Liver (tissue), 8 donors: ENCODE measurements at regions not wholly inside any gene's neighbourhood (a gene's known extent, or its start where the extent isn't known, plus 50 kb on each side); places are given as distances from the start of the nearest gene placed in this dataset.

Experiments used
- DNase-seq: peaks from one replicate; pipeline ENCODE4 v3.0.0-alpha.2; 2017; ENCODE audit warnings: low spot score
- H3K27ac ChIP-seq, 2 donors: one replicate each; pipeline ENCODE4 v1.7.0; 2013; ENCODE audit warnings: inconsistent platforms in 2 of 2, low read length in 2 of 2, control low read depth in 1 of 2, low read depth in 1 of 2, mild to moderate bottlenecking in 1 of 2
- H3K27me3 ChIP-seq, 4 donors: one replicate each; pipeline versions ENCODE4 v1.6.1 to v1.7.0; 2013; ENCODE audit warnings: low read length in 3 of 4, inconsistent platforms in 1 of 4, mild to moderate bottlenecking in 1 of 4, moderate library complexity in 1 of 4; ENCODE audit not compliant: control insufficient read depth in 4 of 4, insufficient read depth in 4 of 4
- H3K36me3 ChIP-seq, 4 donors: one replicate each; pipeline versions ENCODE4 v1.6.1 to v1.7.0; 2013; ENCODE audit warnings: low read length in 3 of 4, mild to moderate bottlenecking in 3 of 4, low read depth in 1 of 4, moderate library complexity in 1 of 4; ENCODE audit not compliant: control insufficient read depth in 4 of 4, insufficient read depth in 3 of 4
- H3K4me1 ChIP-seq, 4 donors: one replicate each; pipeline versions ENCODE4 v1.6.1 to v1.7.0; 2013; ENCODE audit warnings: low read length in 3 of 4, mild to moderate bottlenecking in 3 of 4, moderate library complexity in 1 of 4; ENCODE audit not compliant: control insufficient read depth in 4 of 4, insufficient read depth in 4 of 4
- H3K4me3 ChIP-seq, 3 donors: one replicate each; pipeline versions ENCODE4 v1.6.1 to v1.7.0; 2013; ENCODE audit warnings: low read length in 3 of 3, control low read depth in 1 of 3, low read depth in 1 of 3, mild to moderate bottlenecking in 1 of 3
- H3K9ac ChIP-seq, 2 donors: one replicate each; pipeline ENCODE4 v1.7.0; 2013; ENCODE audit warnings: low read length in 2 of 2, mild to moderate bottlenecking in 2 of 2, moderate library complexity in 2 of 2, control low read depth in 1 of 2, low read depth in 1 of 2
- H3K9me3 ChIP-seq, 4 donors: one replicate each; pipeline versions ENCODE4 v1.6.1 to v1.7.0; 2013; ENCODE audit warnings: low read length in 3 of 4; ENCODE audit not compliant: control insufficient read depth in 4 of 4
- EGR1 ChIP-seq, 2 donors: IDR thresholded peaks; 2 replicates each; pipeline ENCODE4 v1.6.1; 2016 to 2018; ENCODE audit warnings: antibody characterized with exemption in 2 of 2, low read depth in 2 of 2
- FOXA1 ChIP-seq: IDR thresholded peaks from 2 replicates; pipeline ENCODE4 v1.6.1; 2016; ENCODE audit warnings: antibody characterized with exemption
- FOXA2 ChIP-seq: IDR thresholded peaks from 2 replicates; pipeline ENCODE4 v1.6.1; 2016; ENCODE audit warnings: antibody characterized with exemption
- GABPA ChIP-seq, 2 donors: IDR thresholded peaks in 1 of 2; conservative IDR thresholded peaks in 1 of 2; 2 replicates each; pipeline ENCODE4 v1.6.1; 2016; ENCODE audit warnings: antibody characterized with exemption in 2 of 2, mild to moderate bottlenecking in 1 of 2, moderate library complexity in 1 of 2
- HNF4A ChIP-seq, 2 donors: conservative IDR thresholded peaks; 2 replicates each; pipeline ENCODE4 v1.6.1; 2016; ENCODE audit warnings: antibody characterized with exemption in 2 of 2, mild to moderate bottlenecking in 2 of 2
- HNF4G ChIP-seq: IDR thresholded peaks from 2 replicates; pipeline ENCODE4 v1.6.1; 2016; ENCODE audit warnings: antibody characterized with exemption
- JUND ChIP-seq, 2 donors: IDR thresholded peaks; 2 replicates each; pipeline ENCODE4 v1.6.1; 2016; ENCODE audit warnings: antibody characterized with exemption in 2 of 2
- NR2F2 ChIP-seq: IDR thresholded peaks from 2 replicates; pipeline ENCODE4 v1.6.1; 2016; ENCODE audit warnings: antibody characterized with exemption
- SP1 ChIP-seq: IDR thresholded peaks from 2 replicates; pipeline ENCODE4 v1.6.1; 2018; ENCODE audit warnings: antibody characterized with exemption, mild to moderate bottlenecking
- YY1 ChIP-seq: IDR thresholded peaks from 2 replicates; pipeline ENCODE4 v1.6.1; 2016; ENCODE audit warnings: antibody characterized with exemption, mild to moderate bottlenecking
- WGBS: extraction: QIAGEN DNeasy Blood & Tissue Kit; methylation state at CpG from one replicate; pipeline ENCODE4 v1.1.7; 2013; 5-methylcytosine and 5-hydroxymethylcytosine counted together
- TF ChIP-seq, protein P1 (sequence below): IDR thresholded peaks from 2 replicates; pipeline ENCODE4 v1.6.1; 2016; ENCODE audit warnings: antibody characterized with exemption
- TF ChIP-seq, protein P2 (sequence below): IDR thresholded peaks from 2 replicates; pipeline ENCODE4 v1.6.1; 2016; ENCODE audit warnings: antibody characterized with exemption, mild to moderate bottlenecking
- TF ChIP-seq, protein P3 (sequence below): IDR thresholded peaks from 2 replicates; pipeline ENCODE4 v1.6.1; 2016; ENCODE audit warnings: antibody characterized with exemption
- TF ChIP-seq, protein P4 (sequence below): fragments of 150-350 bp; IDR thresholded peaks from 2 replicates; pipeline ENCODE4 v1.5.1; 2017; ENCODE audit warnings: improper control_type of control experiment, low read depth, low read length; ENCODE audit not compliant: missing input control
- donor health status: healthy.
- donor health status: healthy.
- donor health status: healthy.
- donor health status: healthy.
- donor health status: healthy.

- TF ChIP-seq JUND (IDR thresholded peaks at IDR 0.05) (no peak), SP1 (no peak), FOXA1 (no peak), HNF4A (conservative IDR thresholded peaks at IDR 0.05) (no peak)
- TF ChIP-seq, protein P1, sequence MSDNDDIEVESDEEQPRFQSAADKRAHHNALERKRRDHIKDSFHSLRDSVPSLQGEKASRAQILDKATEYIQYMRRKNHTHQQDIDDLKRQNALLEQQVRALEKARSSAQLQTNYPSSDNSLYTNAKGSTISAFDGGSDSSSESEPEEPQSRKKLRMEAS, result no peak
- TF ChIP-seq, protein P2, sequence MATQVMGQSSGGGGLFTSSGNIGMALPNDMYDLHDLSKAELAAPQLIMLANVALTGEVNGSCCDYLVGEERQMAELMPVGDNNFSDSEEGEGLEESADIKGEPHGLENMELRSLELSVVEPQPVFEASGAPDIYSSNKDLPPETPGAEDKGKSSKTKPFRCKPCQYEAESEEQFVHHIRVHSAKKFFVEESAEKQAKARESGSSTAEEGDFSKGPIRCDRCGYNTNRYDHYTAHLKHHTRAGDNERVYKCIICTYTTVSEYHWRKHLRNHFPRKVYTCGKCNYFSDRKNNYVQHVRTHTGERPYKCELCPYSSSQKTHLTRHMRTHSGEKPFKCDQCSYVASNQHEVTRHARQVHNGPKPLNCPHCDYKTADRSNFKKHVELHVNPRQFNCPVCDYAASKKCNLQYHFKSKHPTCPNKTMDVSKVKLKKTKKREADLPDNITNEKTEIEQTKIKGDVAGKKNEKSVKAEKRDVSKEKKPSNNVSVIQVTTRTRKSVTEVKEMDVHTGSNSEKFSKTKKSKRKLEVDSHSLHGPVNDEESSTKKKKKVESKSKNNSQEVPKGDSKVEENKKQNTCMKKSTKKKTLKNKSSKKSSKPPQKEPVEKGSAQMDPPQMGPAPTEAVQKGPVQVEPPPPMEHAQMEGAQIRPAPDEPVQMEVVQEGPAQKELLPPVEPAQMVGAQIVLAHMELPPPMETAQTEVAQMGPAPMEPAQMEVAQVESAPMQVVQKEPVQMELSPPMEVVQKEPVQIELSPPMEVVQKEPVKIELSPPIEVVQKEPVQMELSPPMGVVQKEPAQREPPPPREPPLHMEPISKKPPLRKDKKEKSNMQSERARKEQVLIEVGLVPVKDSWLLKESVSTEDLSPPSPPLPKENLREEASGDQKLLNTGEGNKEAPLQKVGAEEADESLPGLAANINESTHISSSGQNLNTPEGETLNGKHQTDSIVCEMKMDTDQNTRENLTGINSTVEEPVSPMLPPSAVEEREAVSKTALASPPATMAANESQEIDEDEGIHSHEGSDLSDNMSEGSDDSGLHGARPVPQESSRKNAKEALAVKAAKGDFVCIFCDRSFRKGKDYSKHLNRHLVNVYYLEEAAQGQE, result no peak
Measured at GRCh38 chr4:33255507-33255906, 2535.3 kb downstream of the PCDH7 start (continued).

DNA sequence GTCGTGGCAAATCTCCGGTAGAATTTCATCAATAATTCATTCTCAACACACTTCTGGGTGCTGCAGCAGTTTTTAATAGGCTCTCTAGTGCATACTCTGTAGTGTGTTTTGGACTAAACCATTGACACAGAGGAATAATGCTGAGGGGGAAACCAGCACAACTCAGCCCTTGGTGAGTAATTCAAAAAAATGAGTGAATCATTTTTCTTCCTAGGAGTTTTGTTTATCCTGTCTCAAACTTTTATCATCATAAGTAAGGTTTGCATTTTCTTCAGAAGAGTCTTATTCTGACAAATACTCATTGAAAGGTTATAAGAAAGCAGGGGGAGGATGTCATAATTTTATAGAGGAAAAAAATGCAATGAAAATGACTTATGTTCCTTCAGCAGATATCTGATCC, 2542.7 kb downstream of the PCDH7 start:
- no peaks in the 10 kb centered on the region for H3K9me3 ChIP-seq
- H3K27me3 ChIP-seq, result no peaks in the 10 kb centered on the region
- H3K9ac ChIP-seq, result no peak overlapping the region
- 78% methylated on average over 2 of the region's 2 CpGs for WGBS
- H3K4me1 ChIP-seq, result no peaks in the 10 kb centered on the region
- DNase-seq, result no peak
- no peak for TF ChIP-seq EGR1 (IDR thresholded peaks at IDR 0.05; ENCODE audit: low read depth in 2 of 2)
- no peak for TF ChIP-seq HNF4G
- TF ChIP-seq YY1, result no peak
- no peak for TF ChIP-seq SP1
- no peak for TF ChIP-seq HNF4A (conservative IDR thresholded peaks at IDR 0.05)
- TF ChIP-seq, protein P3, sequence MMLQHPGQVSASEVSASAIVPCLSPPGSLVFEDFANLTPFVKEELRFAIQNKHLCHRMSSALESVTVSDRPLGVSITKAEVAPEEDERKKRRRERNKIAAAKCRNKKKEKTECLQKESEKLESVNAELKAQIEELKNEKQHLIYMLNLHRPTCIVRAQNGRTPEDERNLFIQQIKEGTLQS, result no peak
- no peak for TF ChIP-seq GABPA (IDR thresholded peaks at IDR 0.05 in 1 of 2, conservative IDR thresholded peaks at IDR 0.05 in 1 of 2)
- TF ChIP-seq, protein P1, result no peak
- TF ChIP-seq NR2F2, result no peak
- TF ChIP-seq, protein P4, sequence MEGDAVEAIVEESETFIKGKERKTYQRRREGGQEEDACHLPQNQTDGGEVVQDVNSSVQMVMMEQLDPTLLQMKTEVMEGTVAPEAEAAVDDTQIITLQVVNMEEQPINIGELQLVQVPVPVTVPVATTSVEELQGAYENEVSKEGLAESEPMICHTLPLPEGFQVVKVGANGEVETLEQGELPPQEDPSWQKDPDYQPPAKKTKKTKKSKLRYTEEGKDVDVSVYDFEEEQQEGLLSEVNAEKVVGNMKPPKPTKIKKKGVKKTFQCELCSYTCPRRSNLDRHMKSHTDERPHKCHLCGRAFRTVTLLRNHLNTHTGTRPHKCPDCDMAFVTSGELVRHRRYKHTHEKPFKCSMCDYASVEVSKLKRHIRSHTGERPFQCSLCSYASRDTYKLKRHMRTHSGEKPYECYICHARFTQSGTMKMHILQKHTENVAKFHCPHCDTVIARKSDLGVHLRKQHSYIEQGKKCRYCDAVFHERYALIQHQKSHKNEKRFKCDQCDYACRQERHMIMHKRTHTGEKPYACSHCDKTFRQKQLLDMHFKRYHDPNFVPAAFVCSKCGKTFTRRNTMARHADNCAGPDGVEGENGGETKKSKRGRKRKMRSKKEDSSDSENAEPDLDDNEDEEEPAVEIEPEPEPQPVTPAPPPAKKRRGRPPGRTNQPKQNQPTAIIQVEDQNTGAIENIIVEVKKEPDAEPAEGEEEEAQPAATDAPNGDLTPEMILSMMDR, result no peak
- no peak for TF ChIP-seq FOXA2
- TF ChIP-seq, protein P2, result no peak
- H3K27ac ChIP-seq, result no peak overlapping the region
- no peaks in the 10 kb centered on the region for H3K36me3 ChIP-seq
- no peak overlapping the region for H3K4me3 ChIP-seq
